ENCODE measurements at regions not wholly inside any gene's neighbourhood (a gene's known extent, or its start where the extent isn't known, plus 50 kb on each side); places are given as distances from the start of the nearest gene placed in this dataset.

DNA sequence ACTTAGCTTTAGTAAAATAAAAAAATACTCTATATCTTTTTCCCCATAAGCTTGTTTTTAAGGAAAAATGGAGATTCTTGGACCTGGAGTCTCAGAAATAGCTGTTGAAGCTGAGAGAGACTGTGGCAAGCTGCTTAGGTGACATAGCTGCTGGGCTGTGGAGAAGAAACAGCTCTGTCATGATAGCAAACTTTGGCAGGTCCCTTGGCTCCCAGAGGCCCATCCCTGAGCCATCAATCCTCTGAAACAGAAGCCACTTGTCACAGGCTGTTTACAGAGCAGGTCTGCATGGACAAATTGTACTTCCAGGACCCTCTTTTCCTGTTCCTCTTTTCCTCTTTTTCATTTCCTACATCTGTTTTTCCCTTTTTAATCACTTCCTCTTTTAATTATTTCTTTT is 1370.1 kb upstream of the CRIM1 start:
- no peaks in the 10 kb centered on the region for H3K36me3 Mint-ChIP-seq
- no peak overlapping the region for H3K27ac Mint-ChIP-seq
- Histone ChIP-seq H3K9me3 (replicated peaks in 1 of 2; ENCODE audit: control insufficient read depth in 1 of 2, insufficient read depth in 1 of 2, low read length in 2 of 2) (no peaks in the 10 kb centered on the region), H3K79me2 (ENCODE audit: insufficient read depth, low read length) (no peaks in the 10 kb centered on the region), H3K4me1 (ENCODE audit: control insufficient read depth in 1 of 2, insufficient read depth in 2 of 2, low read length in 2 of 2) (no peaks in the 10 kb centered on the region), H3K4me2 (replicated peaks; ENCODE audit: extremely low read depth, low read length, poor library complexity, severe bottlenecking) (no peak overlapping the region), H3K9ac (ENCODE audit: insufficient read depth, low read length, poor library complexity, severe bottlenecking) (no peak overlapping the region), H3K27me3 (ENCODE audit: control insufficient read depth in 2 of 2, insufficient read depth in 2 of 2, low read length in 2 of 2) (no peaks in the 10 kb centered on the region), H3K4me3 (replicated peaks in 1 of 3; ENCODE audit: low read depth in 2 of 3, low read length in 3 of 3) (no peak overlapping the region), H4K20me1 (ENCODE audit: insufficient read depth, low read length) (no peaks in the 10 kb centered on the region), H3K36me3 (replicated peaks in 1 of 2; ENCODE audit: control insufficient read depth in 1 of 2, insufficient read depth in 2 of 2, low read length in 2 of 2) (no peaks in the 10 kb centered on the region), H3K27ac (ENCODE audit: low read depth in 1 of 2, low read length in 2 of 2) (no peak overlapping the region), H2AFZ (ENCODE audit: insufficient read depth, low read depth, low read length, poor library complexity, severe bottlenecking) (no peak overlapping the region)
- H3K9me3 Mint-ChIP-seq: peaks cover 0 to 2% (median 0%) of the 10 kb centered on the region in 7 donors
- intact Hi-C loops (cut with micrococcal nuclease): no loop called here
- no peak for DNase-seq
- no peaks in the 10 kb centered on the region for H3K4me1 Mint-ChIP-seq
- TF ChIP-seq CTCF (IDR thresholded peaks at IDR 0.05): no peak
- no peak overlapping the region for H3K4me3 Mint-ChIP-seq
- H3K27me3 Mint-ChIP-seq (ENCODE audit: low read depth in 3 of 3): no peaks in the 10 kb centered on the region

DNA sequence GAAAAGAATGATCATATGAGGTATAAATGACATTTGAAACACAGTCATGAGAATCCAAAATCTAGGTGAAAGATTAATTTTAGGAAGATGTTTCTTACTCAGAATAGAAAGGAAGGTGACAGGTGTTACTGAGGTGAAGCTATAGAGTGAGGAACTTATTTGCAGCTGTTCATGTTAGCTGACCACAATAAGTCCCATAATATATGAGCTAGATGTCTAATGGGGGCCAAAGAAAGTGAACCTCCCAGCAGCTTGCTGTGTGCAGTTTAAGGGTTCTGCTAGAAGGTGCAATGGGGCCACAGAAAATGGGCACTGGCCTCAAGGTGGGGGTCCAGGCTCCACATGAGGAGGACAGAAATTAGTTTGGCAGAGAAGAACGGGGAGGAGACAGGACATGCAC is 1374.9 kb upstream of the CRIM1 start:
- H3K79me2 ChIP-seq (ENCODE audit: insufficient read depth, low read length): no peaks in the 10 kb centered on the region
- no peak overlapping the region for H3K4me3 Mint-ChIP-seq
- no peak overlapping the region for H3K27ac ChIP-seq (ENCODE audit: low read depth in 1 of 2, low read length in 2 of 2)

More for the DNA sequence above, 1374.9 kb upstream of the CRIM1 start:
- Histone ChIP-seq H4K20me1 (ENCODE audit: insufficient read depth, low read length) (no peaks in the 10 kb centered on the region), H2AFZ (ENCODE audit: insufficient read depth, low read depth, low read length, poor library complexity, severe bottlenecking) (no peak overlapping the region), H3K4me1 (ENCODE audit: control insufficient read depth in 1 of 2, insufficient read depth in 2 of 2, low read length in 2 of 2) (no peaks in the 10 kb centered on the region), H3K36me3 (replicated peaks in 1 of 2; ENCODE audit: control insufficient read depth in 1 of 2, insufficient read depth in 2 of 2, low read length in 2 of 2) (no peaks in the 10 kb centered on the region), H3K4me2 (replicated peaks; ENCODE audit: extremely low read depth, low read length, poor library complexity, severe bottlenecking) (no peak overlapping the region), H3K9ac (ENCODE audit: insufficient read depth, low read length, poor library complexity, severe bottlenecking) (no peak overlapping the region), H3K27me3 (ENCODE audit: control insufficient read depth in 2 of 2, insufficient read depth in 2 of 2, low read length in 2 of 2) (no peaks in the 10 kb centered on the region), H3K9me3 (replicated peaks in 1 of 2; ENCODE audit: control insufficient read depth in 1 of 2, insufficient read depth in 1 of 2, low read length in 2 of 2) (peaks cover 0 to 3% of the 10 kb centered on the region in 2 donors), H3K4me3 (replicated peaks in 1 of 3; ENCODE audit: low read depth in 2 of 3, low read length in 3 of 3) (no peak overlapping the region)
- no peaks in the 10 kb centered on the region for H3K4me1 Mint-ChIP-seq
- no peak for TF ChIP-seq CTCF (IDR thresholded peaks at IDR 0.05)
- WGBS (ENCODE audit: insufficient coverage): 70% methylated on average over 1 of the region's 1 CpG
- H3K9me3 Mint-ChIP-seq: peaks cover 0 to 3% (median 1%) of the 10 kb centered on the region in 7 donors
- H3K27me3 Mint-ChIP-seq (ENCODE audit: low read depth in 3 of 3): no peaks in the 10 kb centered on the region
- no peak overlapping the region for H3K27ac Mint-ChIP-seq
- DNase-seq: no peak
- no peaks in the 10 kb centered on the region for H3K36me3 Mint-ChIP-seq
- intact Hi-C loops (cut with micrococcal nuclease): no loop called here

Measured in CD14-positive monocyte (primary cell).